ENCODE measurements at regions not wholly inside any gene's neighbourhood (a gene's known extent, or its start where the extent isn't known, plus 50 kb on each side); places are given as distances from the start of the nearest gene placed in this dataset.

DNA sequence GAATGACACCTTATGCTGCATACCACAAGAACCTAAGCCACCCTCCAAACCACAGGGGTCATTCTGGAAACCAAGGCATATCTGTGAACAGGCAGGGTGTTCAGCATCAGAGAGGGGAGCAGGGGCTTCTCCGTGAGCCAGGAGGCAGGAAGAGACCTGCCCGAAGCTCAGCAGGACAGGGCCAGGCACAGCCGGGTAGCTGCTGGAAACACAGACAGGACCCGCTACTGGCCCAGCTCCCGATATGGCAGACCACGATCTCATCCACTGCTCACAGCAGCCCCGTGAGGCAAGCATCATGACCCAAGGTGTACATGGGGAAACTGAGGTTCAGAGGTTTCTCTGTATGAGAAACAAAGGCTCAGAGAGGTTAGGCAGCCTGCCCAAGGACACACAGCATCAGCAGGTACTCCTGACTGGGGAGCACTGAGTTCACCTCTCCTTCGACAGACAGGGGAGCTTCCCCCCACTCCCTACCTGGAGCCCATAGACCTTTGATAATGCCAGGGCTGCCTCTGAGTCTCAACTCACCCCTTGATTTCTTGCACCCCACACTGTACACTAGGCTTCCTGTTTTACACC is 317.7 kb downstream of the MATN1 start:
- TF ChIP-seq, protein P1, sequence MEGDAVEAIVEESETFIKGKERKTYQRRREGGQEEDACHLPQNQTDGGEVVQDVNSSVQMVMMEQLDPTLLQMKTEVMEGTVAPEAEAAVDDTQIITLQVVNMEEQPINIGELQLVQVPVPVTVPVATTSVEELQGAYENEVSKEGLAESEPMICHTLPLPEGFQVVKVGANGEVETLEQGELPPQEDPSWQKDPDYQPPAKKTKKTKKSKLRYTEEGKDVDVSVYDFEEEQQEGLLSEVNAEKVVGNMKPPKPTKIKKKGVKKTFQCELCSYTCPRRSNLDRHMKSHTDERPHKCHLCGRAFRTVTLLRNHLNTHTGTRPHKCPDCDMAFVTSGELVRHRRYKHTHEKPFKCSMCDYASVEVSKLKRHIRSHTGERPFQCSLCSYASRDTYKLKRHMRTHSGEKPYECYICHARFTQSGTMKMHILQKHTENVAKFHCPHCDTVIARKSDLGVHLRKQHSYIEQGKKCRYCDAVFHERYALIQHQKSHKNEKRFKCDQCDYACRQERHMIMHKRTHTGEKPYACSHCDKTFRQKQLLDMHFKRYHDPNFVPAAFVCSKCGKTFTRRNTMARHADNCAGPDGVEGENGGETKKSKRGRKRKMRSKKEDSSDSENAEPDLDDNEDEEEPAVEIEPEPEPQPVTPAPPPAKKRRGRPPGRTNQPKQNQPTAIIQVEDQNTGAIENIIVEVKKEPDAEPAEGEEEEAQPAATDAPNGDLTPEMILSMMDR (IDR thresholded peaks at IDR 0.05; ENCODE audit: unreplicated experiment) = no peak
- Mint-ChIP-seq H3K4me1 (ENCODE audit: low read depth) (no peaks in the 10 kb centered on the region), H3K27me3 (peaks cover 23% of the 10 kb centered on the region), H3K9me3 (ENCODE audit: low read depth) (no peaks in the 10 kb centered on the region), H3K4me3 (ENCODE audit: low read depth) (no peak overlapping the region), H3K27ac (no peak overlapping the region), H3K36me3 (ENCODE audit: insufficient read depth) (no peaks in the 10 kb centered on the region)
- no peak for DNase-seq (ENCODE audit: low spot score, unreplicated experiment)

DNA sequence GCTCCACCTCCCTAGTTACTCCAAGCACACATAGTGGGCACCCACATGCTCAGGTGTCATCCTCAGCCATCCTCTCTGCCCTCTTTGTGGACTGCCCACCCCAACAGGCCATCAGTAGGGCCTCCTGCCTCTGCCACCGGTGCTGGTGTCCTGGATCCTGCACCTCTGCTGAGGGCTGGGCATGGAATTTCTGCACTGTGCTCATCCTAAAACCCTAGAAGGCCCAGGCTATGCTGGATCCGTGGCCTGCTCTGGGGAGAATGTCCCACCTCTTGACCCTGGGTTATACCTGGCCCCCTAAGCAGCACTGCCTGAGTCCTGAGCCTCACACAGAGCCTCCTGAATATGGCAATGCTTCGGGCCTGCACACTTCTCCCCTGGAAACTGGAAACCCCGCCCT is 318.3 kb downstream of the MATN1 start:
- Mint-ChIP-seq H3K4me3 (ENCODE audit: low read depth) (no peak overlapping the region), H3K27me3 (peaks cover 23% of the 10 kb centered on the region), H3K4me1 (ENCODE audit: low read depth) (no peaks in the 10 kb centered on the region), H3K36me3 (ENCODE audit: insufficient read depth) (no peaks in the 10 kb centered on the region), H3K9me3 (ENCODE audit: low read depth) (no peaks in the 10 kb centered on the region), H3K27ac (no peak overlapping the region)
- DNase-seq (ENCODE audit: low spot score, unreplicated experiment) = no peak
- TF ChIP-seq, protein P1 (IDR thresholded peaks at IDR 0.05; ENCODE audit: unreplicated experiment) = no peak

DNA sequence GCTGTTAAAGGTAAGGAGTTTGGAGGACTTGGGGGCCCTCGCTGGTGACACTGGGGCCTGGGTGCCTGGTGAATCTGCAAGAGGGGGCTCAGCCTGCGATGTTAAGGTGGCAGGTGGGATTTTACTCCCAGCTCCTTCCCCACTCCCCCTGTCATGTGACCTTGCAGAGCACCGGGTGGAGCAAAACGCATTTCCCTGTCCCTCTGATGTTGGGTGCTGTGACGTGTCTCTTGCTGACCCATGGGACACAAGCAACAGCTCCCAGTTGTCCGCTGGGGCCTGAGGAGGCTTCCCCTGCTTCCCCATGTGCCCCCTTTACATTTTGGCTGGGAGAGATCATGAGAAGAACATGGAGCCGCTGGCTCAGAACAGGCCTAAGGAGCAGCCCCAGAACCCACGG is 319.0 kb downstream of the MATN1 start:
- no peak for DNase-seq (ENCODE audit: low spot score, unreplicated experiment)
- Mint-ChIP-seq H3K27me3 (peaks cover 20% of the 10 kb centered on the region), H3K27ac (no peak overlapping the region), H3K4me1 (ENCODE audit: low read depth) (no peaks in the 10 kb centered on the region), H3K4me3 (ENCODE audit: low read depth) (no peak overlapping the region), H3K9me3 (ENCODE audit: low read depth) (no peaks in the 10 kb centered on the region), H3K36me3 (ENCODE audit: insufficient read depth) (no peaks in the 10 kb centered on the region)
- TF ChIP-seq, protein P1 (IDR thresholded peaks at IDR 0.05; ENCODE audit: unreplicated experiment) = no peak

DNA sequence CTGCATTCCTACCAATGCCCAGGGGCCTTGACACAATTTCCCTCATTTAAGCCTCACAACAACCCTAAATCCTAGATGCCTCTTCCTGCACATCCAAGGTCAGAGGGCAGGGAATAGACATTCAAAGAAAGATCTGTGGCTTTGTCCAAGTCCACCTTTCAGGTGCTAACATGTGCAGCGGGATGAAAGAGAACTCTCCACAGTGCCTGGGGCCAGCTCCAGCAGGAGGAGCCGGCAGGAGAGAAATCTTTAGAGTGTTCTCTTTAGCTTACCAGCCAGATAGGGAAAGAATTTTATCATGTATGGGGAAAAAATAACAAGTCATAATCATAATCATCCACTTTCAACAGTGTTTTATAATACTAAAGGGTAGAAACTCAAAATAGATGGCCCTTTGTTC is 319.7 kb downstream of the MATN1 start:
- Mint-ChIP-seq H3K27ac (no peak overlapping the region), H3K27me3 (peaks cover 16% of the 10 kb centered on the region)

DNA sequence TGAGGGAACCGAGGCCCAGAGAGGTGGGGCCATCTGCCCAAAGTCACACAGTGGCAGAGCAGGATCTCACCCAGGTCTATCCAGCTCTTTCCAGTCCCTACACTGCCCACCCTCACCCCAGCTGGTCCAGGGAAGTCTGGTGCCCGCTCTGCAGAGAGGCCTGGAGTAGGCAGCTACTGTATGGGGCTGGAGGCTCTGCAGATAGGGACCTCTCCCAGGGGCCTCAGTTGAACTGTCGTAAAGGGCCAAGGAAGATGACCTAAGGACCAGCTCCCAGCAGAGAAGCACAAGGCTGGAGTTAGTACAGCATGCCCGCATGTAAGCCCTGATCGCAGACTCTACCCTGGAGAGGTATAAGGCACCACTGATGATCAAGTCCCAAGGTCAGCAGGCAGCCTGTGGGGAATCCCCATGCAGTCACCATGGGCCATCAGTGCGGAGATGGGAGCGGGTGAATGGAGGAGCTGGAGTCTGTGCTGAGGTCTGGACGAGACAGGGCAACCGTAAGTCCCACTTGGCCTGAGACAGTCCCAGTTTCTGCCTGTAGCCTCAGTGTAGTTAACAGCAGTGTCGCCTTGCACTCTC is 320.2 kb downstream of the MATN1 start:
- H3K27ac Mint-ChIP-seq = no peak overlapping the region
- no peaks in the 10 kb centered on the region for H3K4me1 Mint-ChIP-seq (ENCODE audit: low read depth)
- no peak for DNase-seq (ENCODE audit: low spot score, unreplicated experiment)
- H3K27me3 Mint-ChIP-seq = peaks cover 16% of the 10 kb centered on the region
- H3K4me3 Mint-ChIP-seq (ENCODE audit: low read depth) = no peak overlapping the region
- TF ChIP-seq, protein P1 (IDR thresholded peaks at IDR 0.05; ENCODE audit: unreplicated experiment) = no peak
- no peaks in the 10 kb centered on the region for H3K36me3 Mint-ChIP-seq (ENCODE audit: insufficient read depth)
- H3K9me3 Mint-ChIP-seq (ENCODE audit: low read depth) = no peaks in the 10 kb centered on the region

More for the DNA sequence above, 319.7 kb downstream of the MATN1 start:
- no peak overlapping the region for H3K4me3 Mint-ChIP-seq (ENCODE audit: low read depth)
- H3K4me1 Mint-ChIP-seq (ENCODE audit: low read depth) = no peaks in the 10 kb centered on the region
- no peak for DNase-seq (ENCODE audit: low spot score, unreplicated experiment)
- H3K9me3 Mint-ChIP-seq (ENCODE audit: low read depth) = no peaks in the 10 kb centered on the region
- H3K36me3 Mint-ChIP-seq (ENCODE audit: insufficient read depth) = no peaks in the 10 kb centered on the region
- TF ChIP-seq, protein P1 (IDR thresholded peaks at IDR 0.05; ENCODE audit: unreplicated experiment) = no peak

All from progenitor cell of endocrine pancreas (in vitro differentiated cells).